ENCODE measurements at regions not wholly inside any gene's neighbourhood (a gene's known extent, or its start where the extent isn't known, plus 50 kb on each side); places are given as distances from the start of the nearest gene placed in this dataset.

GRCh38 chr22:27084130-27084529, 426.7 kb downstream of the MIAT start:
- TF ChIP-seq GATA2 (IDR thresholded peaks at IDR 0.05; ENCODE audit: low read depth, low read length) (no peak), GATA3 (IDR thresholded peaks at IDR 0.05; ENCODE audit: low read depth, low read length) (no peak)
